Naive thymus-derived CD8-positive, alpha-beta T cell (primary cell): ENCODE measurements at regions not wholly inside any gene's neighbourhood (a gene's known extent, or its start where the extent isn't known, plus 50 kb on each side); places are given as distances from the start of the nearest gene placed in this dataset.

Experiments used
- ATAC-seq, 2 donors: fragments of 150-1000 bp; cut with Tn5 transposase in 1 of 2; sonication (Bioruptor Pico), chemical (Tn5 transposase) in 1 of 2; 1 replicate in 1 of 2; 2 replicates in 1 of 2; pipeline ENCODE4 v1.10.0; 2021; ENCODE audit warnings: mild to moderate bottlenecking in 2 of 2, moderate library complexity in 2 of 2
- POLR2A ChIA-PET: fragments of 350-600 bp; sonication (Branson Sonifier 250); formaldehyde crosslinking; loops from one replicate; lab custom pipeline; 2021; ENCODE audit warnings: antibody characterized with exemption; lab: Charles Lee
- DNase-seq, 10 donors: peaks; one replicate each; pipeline versions ENCODE4 v3.0.0 to v3.0.0-alpha.2; 2020 to 2022
- H3K27ac Mint-ChIP-seq, 10 donors: one replicate each; pipeline ENCODE4 v1.8.0; 2020 to 2022; ENCODE audit warnings: mild to moderate bottlenecking in 10 of 10, mixed read lengths in 10 of 10, moderate library complexity in 4 of 10, inconsistent platforms in 1 of 10
- H3K27me3 Mint-ChIP-seq, 5 donors: one replicate each; pipeline ENCODE4 v1.8.0; 2021 to 2022; ENCODE audit warnings: mixed read lengths in 5 of 5
- H3K36me3 Mint-ChIP-seq, 3 donors: one replicate each; pipeline ENCODE4 v1.8.0; 2020 to 2022; ENCODE audit warnings: mixed read lengths in 3 of 3, mild to moderate bottlenecking in 2 of 3, inconsistent platforms in 1 of 3
- H3K4me1 Mint-ChIP-seq, 4 donors: one replicate each; pipeline ENCODE4 v1.8.0; 2021 to 2022; ENCODE audit warnings: mixed read lengths in 4 of 4
- H3K4me3 Mint-ChIP-seq, 10 donors: one replicate each; pipeline ENCODE4 v1.8.0; 2020 to 2022; ENCODE audit warnings: mild to moderate bottlenecking in 10 of 10, mixed read lengths in 10 of 10, moderate library complexity in 6 of 10, inconsistent platforms in 1 of 10
- H3K9me3 Mint-ChIP-seq, 9 donors: one replicate each; pipeline ENCODE4 v1.8.0; 2020 to 2022; ENCODE audit warnings: mixed read lengths in 9 of 9, mild to moderate bottlenecking in 3 of 9, inconsistent platforms in 1 of 9, moderate library complexity in 1 of 9

- no peak for DNase-seq
- ATAC-seq = no peak
- H3K36me3 Mint-ChIP-seq = no peaks in the 10 kb centered on the region
- no peak overlapping the region for H3K27ac Mint-ChIP-seq
- H3K4me3 Mint-ChIP-seq = no peak overlapping the region
- H3K4me1 Mint-ChIP-seq = no peaks in the 10 kb centered on the region
- POLR2A ChIA-PET = no interaction called here
- peaks cover 0 to 6% (median 4%) of the 10 kb centered on the region in 5 donors for H3K27me3 Mint-ChIP-seq
- H3K9me3 Mint-ChIP-seq = no peaks in the 10 kb centered on the region
These were observed 310.5 kb downstream of the MYCN start for GRCh38 chr2:16250886-16251285.

- DNase-seq (no peak), ATAC-seq (no peak)
- peaks cover 0 to 6% (median 4%) of the 10 kb centered on the region in 5 donors for H3K27me3 Mint-ChIP-seq
- no peak overlapping the region for H3K27ac Mint-ChIP-seq
- POLR2A ChIA-PET = no interaction called here
- H3K4me3 Mint-ChIP-seq = no peak overlapping the region
- H3K36me3 Mint-ChIP-seq = no peaks in the 10 kb centered on the region
- H3K4me1 Mint-ChIP-seq = no peaks in the 10 kb centered on the region
- no peaks in the 10 kb centered on the region for H3K9me3 Mint-ChIP-seq
These were observed 310.1 kb downstream of the MYCN start for GRCh38 chr2:16250466-16250865.

GRCh38 chr2:16250056-16250425, 309.7 kb downstream of the MYCN start:
- Mint-ChIP-seq H3K36me3 (no peaks in the 10 kb centered on the region), H3K4me1 (no peaks in the 10 kb centered on the region), H3K27me3 (peaks cover 0 to 7% (median 4%) of the 10 kb centered on the region in 5 donors), H3K27ac (no peak overlapping the region), H3K4me3 (no peak overlapping the region), H3K9me3 (no peaks in the 10 kb centered on the region)
- DNase-seq = no peak
- POLR2A ChIA-PET = no interaction called here
- ATAC-seq = no peak

GRCh38 chr2:16249246-16250055, 309.1 kb downstream of the MYCN start:
- Mint-ChIP-seq H3K9me3 (no peaks in the 10 kb centered on the region), H3K36me3 (no peaks in the 10 kb centered on the region), H3K4me1 (no peaks in the 10 kb centered on the region), H3K4me3 (no peak overlapping the region), H3K27me3 (peaks cover 0 to 6% (median 3%) of the 10 kb centered on the region in 5 donors), H3K27ac (no peak overlapping the region)
- ATAC-seq = no peak
- POLR2A ChIA-PET = no interaction called here
- DNase-seq = no peak

- POLR2A ChIA-PET = no interaction called here
- H3K27me3 Mint-ChIP-seq = peaks cover 0 to 6% (median 3%) of the 10 kb centered on the region in 5 donors
- no peaks in the 10 kb centered on the region for H3K4me1 Mint-ChIP-seq
- H3K9me3 Mint-ChIP-seq = no peaks in the 10 kb centered on the region
- no peak for ATAC-seq
- H3K27ac Mint-ChIP-seq = no peak overlapping the region
- no peaks in the 10 kb centered on the region for H3K36me3 Mint-ChIP-seq
- no peak overlapping the region for H3K4me3 Mint-ChIP-seq
- no peak for DNase-seq
These were observed 308.3 kb downstream of the MYCN start for GRCh38 chr2:16248571-16249105.

- ATAC-seq (no peak), DNase-seq (no peak)
- Mint-ChIP-seq H3K27ac (no peak overlapping the region), H3K4me1 (no peaks in the 10 kb centered on the region), H3K9me3 (no peaks in the 10 kb centered on the region), H3K27me3 (peaks cover 0 to 4% (median 3%) of the 10 kb centered on the region in 5 donors), H3K36me3 (no peaks in the 10 kb centered on the region), H3K4me3 (no peak overlapping the region)
- POLR2A ChIA-PET = no interaction called here
These were observed 307.2 kb downstream of the MYCN start for GRCh38 chr2:16247326-16248122.

GRCh38 chr2:16246911-16247310, 306.6 kb downstream of the MYCN start:
- Mint-ChIP-seq H3K4me3 (no peak overlapping the region), H3K4me1 (no peaks in the 10 kb centered on the region), H3K27me3 (peaks cover 0 to 4% (median 3%) of the 10 kb centered on the region in 5 donors), H3K9me3 (no peaks in the 10 kb centered on the region), H3K27ac (no peak overlapping the region), H3K36me3 (no peaks in the 10 kb centered on the region)
- no peak for ATAC-seq
- no peak for DNase-seq
- POLR2A ChIA-PET = no interaction called here

- no peak for DNase-seq
- no peaks in the 10 kb centered on the region for H3K36me3 Mint-ChIP-seq
- H3K4me3 Mint-ChIP-seq = no peak overlapping the region
- H3K4me1 Mint-ChIP-seq = no peaks in the 10 kb centered on the region
- ATAC-seq = no peak
- H3K27ac Mint-ChIP-seq = no peak overlapping the region
- POLR2A ChIA-PET = no interaction called here
- no peaks in the 10 kb centered on the region for H3K9me3 Mint-ChIP-seq
- peaks cover 0 to 7% (median 3%) of the 10 kb centered on the region in 5 donors for H3K27me3 Mint-ChIP-seq
These were observed 306.0 kb downstream of the MYCN start for GRCh38 chr2:16246281-16246850.

GRCh38 chr2:16245481-16246054, 305.2 kb downstream of the MYCN start:
- ATAC-seq = no peak
- DNase-seq = no peak
- H3K27me3 Mint-ChIP-seq = peaks cover 0 to 7% (median 2%) of the 10 kb centered on the region in 5 donors
- POLR2A ChIA-PET = no interaction called here
- no peaks in the 10 kb centered on the region for H3K36me3 Mint-ChIP-seq
- H3K9me3 Mint-ChIP-seq = no peaks in the 10 kb centered on the region
- no peaks in the 10 kb centered on the region for H3K4me1 Mint-ChIP-seq
- H3K27ac Mint-ChIP-seq = no peak overlapping the region
- H3K4me3 Mint-ChIP-seq = no peak overlapping the region

- Mint-ChIP-seq H3K4me1 (no peaks in the 10 kb centered on the region), H3K27me3 (peaks cover 0 to 10% (median 6%) of the 10 kb centered on the region in 5 donors), H3K4me3 (no peak overlapping the region), H3K27ac (no peak overlapping the region), H3K36me3 (no peaks in the 10 kb centered on the region), H3K9me3 (no peaks in the 10 kb centered on the region)
- POLR2A ChIA-PET = no interaction called here
- ATAC-seq = no peak
- DNase-seq = no peak
These were observed 304.6 kb downstream of the MYCN start for GRCh38 chr2:16244966-16245320.

GRCh38 chr2:16244153-16244965, 304.0 kb downstream of the MYCN start:
- H3K4me1 Mint-ChIP-seq = no peaks in the 10 kb centered on the region
- ATAC-seq (no peak), DNase-seq (no peak)
- POLR2A ChIA-PET = no interaction called here
- H3K36me3 Mint-ChIP-seq = no peaks in the 10 kb centered on the region
- no peak overlapping the region for H3K4me3 Mint-ChIP-seq
- no peaks in the 10 kb centered on the region for H3K9me3 Mint-ChIP-seq
- no peak overlapping the region for H3K27ac Mint-ChIP-seq
- H3K27me3 Mint-ChIP-seq = peaks cover 0 to 12% (median 7%) of the 10 kb centered on the region in 5 donors

- Mint-ChIP-seq H3K4me3 (no peak overlapping the region), H3K27ac (no peak overlapping the region), H3K4me1 (no peaks in the 10 kb centered on the region), H3K27me3 (peaks cover 0 to 16% (median 4%) of the 10 kb centered on the region in 5 donors), H3K9me3 (no peaks in the 10 kb centered on the region), H3K36me3 (no peaks in the 10 kb centered on the region)
- ATAC-seq (no peak), DNase-seq (no peak)
- POLR2A ChIA-PET = no interaction called here
These were observed 303.2 kb downstream of the MYCN start for GRCh38 chr2:16243411-16243996.
